Fibroblast of lung (primary cell): ENCODE measurements at regions not wholly inside any gene's neighbourhood (a gene's known extent, or its start where the extent isn't known, plus 50 kb on each side); places are given as distances from the start of the nearest gene placed in this dataset.

Source experiments
- DNase-seq, 2 donors: peaks; one replicate each; pipeline versions ENCODE4 v3.0.0 to v3.0.0-alpha.2; 2010; ENCODE audit warnings: low read depth in 2 of 2
- H2AFZ ChIP-seq: 2 replicates; pipeline ENCODE4 v1.5.1; 2012; ENCODE audit warnings: low read length, control low read depth, inconsistent platforms
- H3K27ac ChIP-seq: 2 replicates; pipeline ENCODE4 v1.5.1; 2011; ENCODE audit warnings: low read length, control low read depth; ENCODE audit not compliant: insufficient read depth
- H3K27me3 ChIP-seq: 2 replicates; pipeline ENCODE4 v1.5.1; 2011; ENCODE audit warnings: mild to moderate bottlenecking, low read length; ENCODE audit not compliant: control insufficient read depth, insufficient read depth
- H3K36me3 ChIP-seq: 2 replicates; pipeline ENCODE4 v1.5.1; 2011; ENCODE audit warnings: low read length; ENCODE audit not compliant: control insufficient read depth, insufficient read depth
- H3K4me1 ChIP-seq: 2 replicates; pipeline ENCODE4 v1.5.1; 2011; ENCODE audit warnings: low read length; ENCODE audit not compliant: control insufficient read depth, insufficient read depth; ENCODE audit errors: extremely low read depth
- H3K4me2 ChIP-seq: 2 replicates; pipeline ENCODE4 v1.5.1; 2011; ENCODE audit warnings: low read length, control low read depth; ENCODE audit not compliant: insufficient read depth; ENCODE audit errors: extremely low read depth
- H3K4me3 ChIP-seq, 4 experiments: fragments of 200-600 bp in 1 of 4; sonication (generic) in 1 of 4; replicated peaks in 1 of 4; 2 replicates each; pipeline ENCODE4 v1.5.1; 2011 to 2016; ENCODE audit warnings: low read length in 4 of 4, low read depth in 3 of 4, mild to moderate bottlenecking in 3 of 4, control low read depth in 2 of 4, inconsistent platforms in 1 of 4, mixed read lengths in 1 of 4; ENCODE audit not compliant: insufficient read depth in 1 of 4; ENCODE audit errors: control extremely low read depth in 1 of 4
- H3K79me2 ChIP-seq: 2 replicates; pipeline ENCODE4 v1.5.1; 2012; ENCODE audit warnings: mild to moderate bottlenecking, low read length, inconsistent platforms; ENCODE audit not compliant: control insufficient read depth, insufficient read depth
- H3K9ac ChIP-seq: 2 replicates; pipeline ENCODE4 v1.5.1; 2011; ENCODE audit warnings: mild to moderate bottlenecking, low read length, control low read depth; ENCODE audit not compliant: insufficient read depth
- H3K9me3 ChIP-seq: 2 replicates; pipeline ENCODE4 v1.5.1; 2012; ENCODE audit warnings: low read depth, low read length; ENCODE audit not compliant: control insufficient read depth, insufficient read depth
- H4K20me1 ChIP-seq: 2 replicates; pipeline ENCODE4 v1.5.1; 2011; ENCODE audit warnings: low read length; ENCODE audit not compliant: control insufficient read depth, insufficient read depth; ENCODE audit errors: extremely low read depth
- EZH2 ChIP-seq: IDR thresholded peaks from 2 replicates; pipeline ENCODE4 v1.5.1; 2012; ENCODE audit warnings: low read length, control low read depth, mild to moderate bottlenecking; ENCODE audit errors: missing control alignments
- TF ChIP-seq, protein P1 (sequence below), 2 donors: IDR thresholded peaks in 1 of 2; conservative IDR thresholded peaks in 1 of 2; 1 replicate in 1 of 2; 2 replicates in 1 of 2; pipeline ENCODE4 v1.5.1; 2011 to 2012; ENCODE audit warnings: low read length in 2 of 2, control low read depth in 1 of 2, inconsistent platforms in 1 of 2, low read depth in 1 of 2, mild to moderate bottlenecking in 1 of 2

DNA sequence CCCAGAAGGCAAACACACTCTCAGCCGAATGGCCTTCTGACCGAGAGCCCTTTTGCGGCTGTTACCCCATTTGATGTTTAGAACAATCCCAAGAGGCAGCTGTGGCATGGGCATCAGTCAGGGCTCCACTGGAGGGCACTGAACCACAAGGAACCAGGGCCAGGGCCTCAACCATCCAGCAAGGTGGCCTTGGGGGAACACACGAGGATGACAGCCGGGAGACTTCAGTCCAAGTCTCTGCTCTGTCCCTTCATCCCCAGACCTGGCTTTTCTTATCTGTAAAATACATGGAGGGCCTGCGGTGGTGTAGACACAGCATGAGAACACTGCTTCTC lies 63.6 kb upstream of the INSIG1 start:
- Histone ChIP-seq H3K9ac (no peak overlapping the region), H3K79me2 (no peaks in the 10 kb centered on the region), H3K9me3 (no peaks in the 10 kb centered on the region), H2AFZ (no peak overlapping the region), H3K36me3 (no peaks in the 10 kb centered on the region), H3K4me3 (no peak overlapping the region), H3K4me2 (no peak overlapping the region), H4K20me1 (no peaks in the 10 kb centered on the region), H3K27ac (no peak overlapping the region), H3K27me3 (no peaks in the 10 kb centered on the region), H3K4me1 (peaks cover 10% of the 10 kb centered on the region)
- DNase-seq, result no peak
- no peak for TF ChIP-seq EZH2
- TF ChIP-seq, protein P1, sequence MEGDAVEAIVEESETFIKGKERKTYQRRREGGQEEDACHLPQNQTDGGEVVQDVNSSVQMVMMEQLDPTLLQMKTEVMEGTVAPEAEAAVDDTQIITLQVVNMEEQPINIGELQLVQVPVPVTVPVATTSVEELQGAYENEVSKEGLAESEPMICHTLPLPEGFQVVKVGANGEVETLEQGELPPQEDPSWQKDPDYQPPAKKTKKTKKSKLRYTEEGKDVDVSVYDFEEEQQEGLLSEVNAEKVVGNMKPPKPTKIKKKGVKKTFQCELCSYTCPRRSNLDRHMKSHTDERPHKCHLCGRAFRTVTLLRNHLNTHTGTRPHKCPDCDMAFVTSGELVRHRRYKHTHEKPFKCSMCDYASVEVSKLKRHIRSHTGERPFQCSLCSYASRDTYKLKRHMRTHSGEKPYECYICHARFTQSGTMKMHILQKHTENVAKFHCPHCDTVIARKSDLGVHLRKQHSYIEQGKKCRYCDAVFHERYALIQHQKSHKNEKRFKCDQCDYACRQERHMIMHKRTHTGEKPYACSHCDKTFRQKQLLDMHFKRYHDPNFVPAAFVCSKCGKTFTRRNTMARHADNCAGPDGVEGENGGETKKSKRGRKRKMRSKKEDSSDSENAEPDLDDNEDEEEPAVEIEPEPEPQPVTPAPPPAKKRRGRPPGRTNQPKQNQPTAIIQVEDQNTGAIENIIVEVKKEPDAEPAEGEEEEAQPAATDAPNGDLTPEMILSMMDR (conservative IDR thresholded peaks at IDR 0.05 in 1 of 2, IDR thresholded peaks at IDR 0.05 in 1 of 2; ENCODE audit: low read depth in 1 of 2, low read length in 2 of 2), result no peak

GRCh38 chr7:155234950-155235789 lies 62.5 kb upstream of the INSIG1 start:
- no peaks in the 10 kb centered on the region for H3K9me3 ChIP-seq
- peak in 1 of 2 donors; percentile 33 for DNase-seq
- TF ChIP-seq EZH2, result no peak
- peaks cover 6% of the 10 kb centered on the region for H3K4me1 ChIP-seq
- no peak overlapping the region for H3K4me2 ChIP-seq
- H3K36me3 ChIP-seq, result no peaks in the 10 kb centered on the region
- no peak overlapping the region for H3K27ac ChIP-seq
- H3K79me2 ChIP-seq, result no peaks in the 10 kb centered on the region
- H3K9ac ChIP-seq, result no peak overlapping the region
- no peaks in the 10 kb centered on the region for H3K27me3 ChIP-seq
- no peak overlapping the region for H2AFZ ChIP-seq
- no peaks in the 10 kb centered on the region for H4K20me1 ChIP-seq
- no peak overlapping the region for H3K4me3 ChIP-seq

DNA sequence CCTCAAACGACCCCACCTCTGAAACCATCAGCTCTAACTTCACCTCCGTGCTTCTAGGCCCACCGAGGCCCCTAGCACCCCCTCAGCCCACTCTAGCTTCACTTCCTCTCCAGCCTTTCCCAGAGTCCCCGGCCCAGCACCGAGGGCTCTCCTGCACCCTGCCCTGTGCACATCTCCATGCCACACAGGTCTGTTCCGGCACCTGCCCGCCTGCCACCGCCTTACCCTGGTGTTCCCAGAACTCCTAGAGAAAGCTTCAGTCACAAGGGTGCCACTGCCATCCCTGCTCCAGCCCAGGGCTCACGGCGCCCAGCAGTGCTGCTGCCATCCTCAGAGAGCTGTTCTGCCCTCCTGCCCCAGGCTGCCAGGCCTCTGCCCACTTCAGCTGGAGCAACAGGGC lies 61.3 kb upstream of the INSIG1 start:
- Histone ChIP-seq H3K4me1 (peaks cover 6% of the 10 kb centered on the region), H3K27me3 (no peaks in the 10 kb centered on the region), H3K4me3 (no peak overlapping the region), H3K27ac (no peak overlapping the region), H4K20me1 (no peaks in the 10 kb centered on the region), H2AFZ (no peak overlapping the region), H3K79me2 (no peaks in the 10 kb centered on the region), H3K4me2 (no peak overlapping the region), H3K9me3 (no peaks in the 10 kb centered on the region), H3K36me3 (no peaks in the 10 kb centered on the region), H3K9ac (no peak overlapping the region)
- no peak for DNase-seq
- TF ChIP-seq, protein P1 (conservative IDR thresholded peaks at IDR 0.05 in 1 of 2, IDR thresholded peaks at IDR 0.05 in 1 of 2; ENCODE audit: low read depth in 1 of 2, low read length in 2 of 2), result no peak
- TF ChIP-seq EZH2, result no peak
